ENCODE measurements at regions not wholly inside any gene's neighbourhood (a gene's known extent, or its start where the extent isn't known, plus 50 kb on each side); places are given as distances from the start of the nearest gene placed in this dataset.
A peak's percentile ranks its signal among the peaks of the same experiment; 100 is the strongest.
"Not testable (repeated sequence)": the region's sequence is repeated elsewhere in the genome, so short reads cannot be mapped to it uniquely, and the experiment has no call there.

DNA sequence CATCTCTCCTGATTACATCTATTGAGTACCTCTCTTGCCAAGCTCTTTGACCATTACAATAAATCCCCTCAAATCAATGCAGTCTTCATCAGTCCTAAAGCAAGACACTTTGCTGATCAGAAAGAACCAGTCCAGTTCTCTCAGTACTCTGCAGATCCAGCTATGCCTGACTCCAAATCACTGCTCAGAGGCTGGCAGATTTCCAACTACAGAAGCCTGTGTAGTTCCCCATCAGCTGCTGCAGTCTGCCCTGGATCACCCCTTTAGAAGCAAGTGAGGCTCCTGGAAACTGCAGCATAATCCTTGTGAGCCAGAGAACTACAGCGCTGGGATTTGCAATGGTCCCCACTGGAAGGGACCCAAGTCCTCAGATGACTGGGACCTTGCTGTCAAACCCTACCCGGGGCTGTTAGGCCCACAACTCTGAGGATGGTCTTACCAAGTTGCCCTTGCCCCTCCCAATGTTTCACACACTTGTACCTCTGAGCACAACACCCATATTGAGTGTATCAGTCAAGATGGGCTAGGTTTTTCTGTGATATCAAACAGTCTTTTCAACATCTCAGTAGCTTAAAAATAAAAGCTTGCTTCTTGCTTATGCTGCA lies 81.9 kb upstream of the TOPAZ1 start:
- Mint-ChIP-seq H3K9me3 (no peaks in the 10 kb centered on the region), H3K4me1 (no peaks in the 10 kb centered on the region), H3K27ac (no peak overlapping the region), H3K27me3 (peaks cover 31% of the 10 kb centered on the region), H3K4me3 (no peak overlapping the region), H3K36me3 (no peaks in the 10 kb centered on the region)
- ATAC-seq = no peak

DNA sequence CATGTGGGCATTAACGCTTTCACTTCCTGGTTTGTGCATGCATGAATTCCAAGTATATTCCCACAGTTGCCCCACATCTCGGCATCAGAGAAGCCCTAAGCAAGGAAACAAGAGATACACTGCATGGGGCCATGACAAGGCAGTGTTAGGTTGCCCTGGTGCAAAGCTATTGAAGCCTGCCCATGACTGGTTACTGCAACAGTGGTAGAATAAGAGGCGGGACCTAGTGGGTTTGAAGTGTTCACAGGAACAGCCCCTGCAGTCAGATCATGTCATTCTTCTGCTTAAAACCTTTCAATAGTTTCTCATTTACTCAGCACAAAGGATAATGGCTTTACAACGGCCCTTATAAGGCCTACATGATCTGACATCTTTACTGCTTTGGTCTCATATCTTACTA lies 80.9 kb upstream of the TOPAZ1 start:
- Mint-ChIP-seq H3K36me3 (no peaks in the 10 kb centered on the region), H3K27ac (no peak overlapping the region), H3K4me1 (no peaks in the 10 kb centered on the region), H3K4me3 (no peak overlapping the region), H3K27me3 (peaks cover 22% of the 10 kb centered on the region), H3K9me3 (no peaks in the 10 kb centered on the region)
- peak; percentile 41 for ATAC-seq

DNA sequence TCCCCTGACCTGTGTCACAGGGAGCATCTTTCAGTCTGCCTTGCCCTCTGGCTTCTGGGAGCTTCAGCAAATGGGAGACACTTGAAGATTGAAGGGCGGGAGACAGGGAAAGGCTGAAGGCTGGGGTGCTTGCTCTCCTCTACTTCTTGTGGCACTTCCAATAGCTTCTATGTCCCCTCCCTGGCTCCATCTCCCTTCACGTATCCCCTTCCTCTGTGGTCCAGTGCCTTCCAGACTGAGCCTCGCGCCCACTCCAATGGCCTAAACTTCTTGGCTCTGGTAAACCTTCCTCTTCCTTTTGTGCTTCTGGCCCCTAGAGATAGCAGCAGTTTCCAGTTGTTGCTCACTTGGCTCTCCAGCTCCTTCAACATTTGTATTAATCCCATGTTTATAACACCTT lies 69.8 kb upstream of the TOPAZ1 start:
- Mint-ChIP-seq H3K36me3 (no peaks in the 10 kb centered on the region), H3K4me1 (no peaks in the 10 kb centered on the region), H3K9me3 (peaks cover 6% of the 10 kb centered on the region), H3K4me3 (no peak overlapping the region), H3K27ac (no peak overlapping the region), H3K27me3 (peaks cover 49% of the 10 kb centered on the region)
- ATAC-seq = no peak

DNA sequence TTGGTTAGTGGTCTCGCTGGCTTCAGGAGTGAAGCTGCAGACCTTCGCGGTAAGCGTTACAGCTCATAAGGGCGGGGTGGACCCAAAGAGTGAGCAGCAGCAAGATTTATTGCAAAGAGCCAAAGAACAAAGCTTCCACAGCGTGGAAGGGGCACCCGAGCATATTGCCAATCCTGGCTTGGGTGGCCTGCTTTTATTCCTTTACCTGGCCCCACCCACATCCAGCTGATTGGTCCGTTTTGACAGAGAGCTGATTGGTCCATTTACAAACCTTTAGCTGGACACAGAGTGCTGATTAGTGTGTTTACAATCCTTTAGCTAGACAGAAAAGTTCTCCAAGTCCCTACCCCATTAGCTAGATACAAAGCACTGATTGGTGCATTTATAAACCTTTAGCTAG lies 69.0 kb upstream of the TOPAZ1 start:
- ATAC-seq, H3K4me3 Mint-ChIP-seq, H3K9me3 Mint-ChIP-seq, H3K36me3 Mint-ChIP-seq, H3K27ac Mint-ChIP-seq, H3K4me1 Mint-ChIP-seq: not testable (repeated sequence)
- H3K27me3 Mint-ChIP-seq = peaks cover 53% of the 10 kb centered on the region

DNA sequence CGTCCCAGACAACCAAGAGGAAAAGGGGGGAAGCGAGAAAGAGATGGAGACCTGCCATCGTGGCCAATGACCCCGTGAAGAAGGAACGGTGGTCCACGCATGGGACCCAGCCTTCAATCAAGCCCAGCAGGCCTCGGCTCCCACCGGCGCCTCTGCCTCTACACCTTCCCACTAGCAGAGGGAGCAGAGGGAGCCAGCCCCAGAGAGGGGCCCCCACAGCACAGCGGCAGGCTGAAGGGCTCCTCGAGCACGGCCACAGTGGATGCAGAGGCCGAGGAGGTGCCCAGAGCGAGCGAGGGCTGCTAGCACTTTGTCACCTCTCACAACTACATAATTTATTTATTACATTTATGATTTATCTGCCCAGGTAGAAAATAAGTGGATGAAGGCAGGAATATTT lies 68.4 kb upstream of the TOPAZ1 start:
- Mint-ChIP-seq H3K4me1 (no peaks in the 10 kb centered on the region), H3K27ac (no peak overlapping the region), H3K27me3 (peaks cover 53% of the 10 kb centered on the region), H3K4me3 (no peak overlapping the region), H3K9me3 (peaks cover 6% of the 10 kb centered on the region), H3K36me3 (no peaks in the 10 kb centered on the region)
- ATAC-seq = no peak

DNA sequence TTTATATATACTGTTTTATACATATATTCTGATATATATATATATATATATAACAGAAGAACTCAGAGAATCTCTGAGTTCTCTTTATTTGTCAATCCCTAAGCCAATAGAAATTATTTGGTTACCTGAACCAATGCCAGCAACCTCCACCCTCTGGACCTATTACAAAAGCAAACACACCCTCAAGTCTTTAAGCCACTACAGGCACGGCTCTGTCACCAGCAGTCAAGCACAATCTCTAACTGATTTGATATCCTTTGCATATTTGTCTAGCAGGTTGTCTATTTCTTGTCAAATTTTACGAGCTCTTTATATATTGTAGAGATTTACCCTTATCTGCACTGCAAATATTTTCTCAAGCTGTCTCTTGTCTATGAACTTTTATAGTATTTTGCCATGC lies 66.6 kb upstream of the TOPAZ1 start:
- no peak overlapping the region for H3K4me3 Mint-ChIP-seq
- peaks cover 53% of the 10 kb centered on the region for H3K27me3 Mint-ChIP-seq
- no peak overlapping the region for H3K27ac Mint-ChIP-seq
- peaks cover 6% of the 10 kb centered on the region for H3K9me3 Mint-ChIP-seq
- H3K36me3 Mint-ChIP-seq = no peaks in the 10 kb centered on the region
- H3K4me1 Mint-ChIP-seq = no peaks in the 10 kb centered on the region
- no peak for ATAC-seq

DNA sequence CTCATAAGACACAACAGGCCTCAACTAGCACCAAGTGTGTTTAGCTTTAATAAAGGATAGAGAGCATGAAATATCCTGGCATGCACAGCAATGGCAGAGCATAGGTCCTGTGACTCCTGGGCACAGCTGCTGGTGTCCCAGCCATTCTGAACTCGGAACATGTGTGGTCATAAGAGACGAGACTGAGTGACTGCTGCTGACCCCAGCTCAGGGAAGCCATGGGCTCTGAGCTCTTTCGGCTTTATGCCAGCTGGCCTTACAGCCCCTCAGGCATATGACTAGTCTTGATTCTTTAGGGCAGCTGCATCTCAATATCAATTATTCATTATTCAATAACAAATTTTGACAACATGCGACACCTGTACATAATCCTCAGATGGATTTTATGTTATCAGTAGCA lies 62.4 kb upstream of the TOPAZ1 start:
- Mint-ChIP-seq H3K9me3 (no peaks in the 10 kb centered on the region), H3K4me3 (no peak overlapping the region), H3K4me1 (peaks cover 6% of the 10 kb centered on the region), H3K27ac (no peak overlapping the region), H3K36me3 (no peaks in the 10 kb centered on the region), H3K27me3 (peaks cover 29% of the 10 kb centered on the region)
- no peak for ATAC-seq

DNA sequence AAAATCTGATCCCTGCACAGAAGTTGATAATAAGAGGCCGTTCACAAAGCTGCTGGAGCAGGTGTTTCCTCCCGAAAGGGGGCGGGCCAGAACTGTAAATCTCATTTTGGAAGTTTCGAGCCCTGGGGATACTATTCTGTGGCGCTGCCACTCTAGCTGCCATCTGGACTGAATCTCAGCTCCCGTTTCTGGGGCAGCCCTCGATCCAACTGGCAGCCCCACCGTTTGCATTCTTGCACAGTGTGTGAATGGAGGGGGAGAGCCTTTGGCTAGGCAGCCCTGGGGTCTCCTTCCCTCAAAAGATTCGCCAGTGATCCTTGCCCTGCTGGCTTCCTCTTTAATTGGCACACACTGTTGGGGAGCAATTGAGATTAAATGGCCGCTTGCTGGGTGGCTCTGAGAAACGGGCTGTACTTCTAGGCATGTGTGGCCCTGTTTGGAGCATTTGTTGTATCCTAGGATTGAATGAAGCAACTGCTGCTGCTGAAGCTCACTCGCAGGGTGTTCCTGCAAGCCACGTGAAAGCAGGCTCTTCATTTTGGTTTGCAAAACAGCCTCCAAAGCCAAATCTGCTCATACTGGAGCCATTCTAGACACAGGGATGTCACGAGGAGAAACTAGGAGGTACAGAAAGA lies 57.2 kb upstream of the TOPAZ1 start:
- Mint-ChIP-seq H3K27ac (no peak overlapping the region), H3K4me1 (peaks cover 25% of the 10 kb centered on the region), H3K27me3 (peaks cover 9% of the 10 kb centered on the region), H3K36me3 (no peaks in the 10 kb centered on the region), H3K4me3 (no peak overlapping the region), H3K9me3 (no peaks in the 10 kb centered on the region)
- ATAC-seq = no peak

DNA sequence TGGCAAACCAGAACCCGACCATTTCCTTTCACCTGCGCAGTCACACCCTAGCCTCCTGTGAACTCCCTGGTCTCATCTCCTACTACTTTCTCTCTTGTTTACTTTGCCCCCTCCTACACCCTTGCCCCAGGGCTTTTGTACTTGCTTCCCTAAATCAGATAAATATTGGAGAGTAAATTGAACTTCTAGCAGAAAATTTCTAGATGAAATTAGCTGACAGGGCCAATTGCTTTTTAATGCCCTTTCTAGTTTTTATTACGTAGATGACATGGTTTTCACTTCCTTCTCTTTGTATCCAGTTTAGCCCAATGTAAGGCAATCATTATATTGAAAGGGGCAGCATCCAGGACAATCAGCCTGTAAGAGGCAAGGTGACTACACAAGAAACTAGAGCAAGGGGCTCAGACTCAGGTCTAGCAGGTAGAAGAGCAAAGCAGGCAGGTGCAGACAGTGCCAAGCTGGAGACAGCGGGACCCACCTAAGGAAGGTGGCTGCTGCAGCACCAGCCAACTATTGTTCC lies 56.2 kb upstream of the TOPAZ1 start:
- Mint-ChIP-seq H3K27me3 (peaks cover 9% of the 10 kb centered on the region), H3K36me3 (no peaks in the 10 kb centered on the region), H3K27ac (no peak overlapping the region), H3K4me1 (peaks cover 25% of the 10 kb centered on the region), H3K4me3 (no peak overlapping the region), H3K9me3 (no peaks in the 10 kb centered on the region)
- ATAC-seq = no peak

DNA sequence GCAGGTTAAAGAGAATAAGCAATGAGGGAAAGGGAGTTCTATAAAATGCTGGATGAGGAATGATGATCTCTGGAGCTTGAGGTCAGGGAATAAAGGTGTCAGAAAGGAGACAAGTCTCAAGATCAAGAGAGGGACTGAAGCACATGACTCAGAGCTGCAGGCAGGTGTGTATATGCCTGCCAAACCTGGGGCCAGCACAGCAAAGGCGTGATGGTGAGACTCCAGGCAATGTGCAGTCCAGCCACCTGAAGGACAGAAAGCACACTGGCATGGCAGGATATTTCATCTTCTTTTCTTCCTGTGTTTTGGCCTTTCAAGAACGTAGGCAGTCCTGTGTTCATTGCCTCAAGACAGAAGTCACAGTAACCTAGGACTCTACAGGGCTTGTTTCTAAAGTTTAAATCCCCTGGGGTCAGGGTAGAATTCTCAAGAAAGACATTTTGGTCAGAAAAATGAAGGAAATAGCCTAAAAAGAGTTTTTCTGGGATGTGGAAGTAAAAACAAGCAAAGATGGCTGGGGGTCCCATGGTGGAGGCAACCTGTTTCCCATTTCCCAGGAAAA lies 55.5 kb upstream of the TOPAZ1 start:
- Mint-ChIP-seq H3K27ac (no peak overlapping the region), H3K9me3 (no peaks in the 10 kb centered on the region), H3K4me1 (peaks cover 25% of the 10 kb centered on the region), H3K27me3 (peaks cover 9% of the 10 kb centered on the region), H3K36me3 (no peaks in the 10 kb centered on the region), H3K4me3 (no peak overlapping the region)
- peak; percentile 46 for ATAC-seq

DNA sequence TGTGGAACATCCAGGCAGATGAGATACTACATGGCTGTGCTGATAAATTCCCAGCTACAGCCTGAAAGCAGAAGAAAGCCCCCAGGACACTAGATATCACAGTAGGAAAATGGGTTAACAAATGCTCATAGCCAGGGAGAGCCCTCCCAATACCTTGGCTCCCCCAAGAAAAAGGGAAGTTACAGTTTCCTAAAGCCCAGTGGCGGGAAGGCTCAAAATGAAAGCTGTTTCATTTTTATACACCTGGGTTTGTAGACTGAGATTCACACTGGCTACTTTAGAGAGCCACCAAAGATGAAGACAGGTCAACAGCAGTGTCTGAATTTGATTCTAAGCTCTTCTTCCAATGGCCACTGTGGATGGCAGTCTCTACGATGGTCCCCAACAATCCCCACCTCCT lies 55.0 kb upstream of the TOPAZ1 start:
- Mint-ChIP-seq H3K27ac (no peak overlapping the region), H3K4me3 (no peak overlapping the region), H3K9me3 (no peaks in the 10 kb centered on the region), H3K4me1 (peaks cover 25% of the 10 kb centered on the region), H3K36me3 (no peaks in the 10 kb centered on the region), H3K27me3 (peaks cover 9% of the 10 kb centered on the region)
- no peak for ATAC-seq
